PC-9 (cell line): ENCODE measurements at regions not wholly inside any gene's neighbourhood (a gene's known extent, or its start where the extent isn't known, plus 50 kb on each side); places are given as distances from the start of the nearest gene placed in this dataset.

ENCODE experiments used
- BruUV-seq: library from RNA; stranded (reverse); fragments of 400-500 nt; replicated peaks from 2 replicates; lab custom pipeline; 2021; lab: Mats Ljungman, UMichigan
- CTCF ChIA-PET: fragments of 300-600 bp; sonication (Branson Sonifier 250); formaldehyde crosslinking; loops from one replicate; lab custom pipeline; 2022; ENCODE audit warnings: antibody characterized with exemption; lab: Charles Lee
- POLR2A ChIA-PET: fragments of 300-600 bp; sonication (Branson Sonifier 250); formaldehyde crosslinking; loops from one replicate; lab custom pipeline; 2022; ENCODE audit warnings: antibody characterized with exemption; ENCODE audit not compliant: unreplicated experiment; lab: Charles Lee
- DNase-seq, 2 experiments: peaks; one replicate each; pipeline versions ENCODE4 v3.0.0 to v3.0.0-alpha.2; 2015 to 2022; ENCODE audit warnings: mixed read lengths in 1 of 2
- H2AFZ ChIP-seq: fragments of 200-600 bp; sonication (generic); 2 replicates; pipeline ENCODE4 v1.8.1; 2017; ENCODE audit warnings: antibody characterized with exemption
- H3F3A ChIP-seq: fragments of 200-600 bp; sonication (generic); 2 replicates; pipeline ENCODE4 v1.8.1; 2017; ENCODE audit warnings: antibody characterized with exemption, mild to moderate bottlenecking, low read depth; ENCODE audit not compliant: insufficient read depth
- H3K27ac ChIP-seq: fragments of 200-600 bp; sonication (generic); 2 replicates; pipeline ENCODE4 v1.6.1; 2016; ENCODE audit warnings: mixed run types
- H3K27me3 ChIP-seq: fragments of 200-600 bp; sonication (generic); 2 replicates; pipeline ENCODE4 v1.6.1; 2016; ENCODE audit warnings: low read depth, mixed run types; ENCODE audit not compliant: insufficient read depth
- H3K36me3 ChIP-seq: fragments of 200-600 bp; sonication (generic); 2 replicates; pipeline ENCODE4 v1.6.1; 2016; ENCODE audit warnings: low read depth, mixed run types
- H3K4me1 ChIP-seq: fragments of 200-600 bp; sonication (generic); replicated peaks from 2 replicates; pipeline ENCODE4 v1.6.1; 2016; ENCODE audit warnings: mixed run types; ENCODE audit not compliant: insufficient read depth
- H3K4me2 ChIP-seq: fragments of 200-600 bp; sonication (generic); 2 replicates; pipeline ENCODE4 v1.6.1; 2017; ENCODE audit warnings: mixed run types
- H3K4me3 ChIP-seq: fragments of 200-600 bp; sonication (generic); 2 replicates; pipeline ENCODE4 v1.6.1; 2016; ENCODE audit warnings: mixed run types
- H3K79me2 ChIP-seq: fragments of 200-600 bp; sonication (generic); 2 replicates; pipeline ENCODE4 v1.6.1; 2017; ENCODE audit warnings: low read depth, mixed run types
- H3K9me2 ChIP-seq: fragments of 200-600 bp; sonication (generic); 2 replicates; pipeline ENCODE4 v1.8.1; 2017; ENCODE audit warnings: mild to moderate bottlenecking; ENCODE audit not compliant: insufficient read depth
- H3K9me3 ChIP-seq: fragments of 200-600 bp; sonication (generic); 2 replicates; pipeline ENCODE4 v1.8.1; 2016; ENCODE audit warnings: low read depth; ENCODE audit not compliant: insufficient read depth
- H4K20me1 ChIP-seq: fragments of 200-600 bp; sonication (generic); 2 replicates; pipeline ENCODE4 v1.8.1; 2017; ENCODE audit not compliant: insufficient read depth
- EZH2 ChIP-seq: fragments of 200-600 bp; sonication (generic); IDR thresholded peaks from 2 replicates; pipeline ENCODE4 v1.8.0; 2017; ENCODE audit warnings: antibody characterized with exemption, low read depth
- intact Hi-C: fragments of 100-400 bp; cut with micrococcal nuclease; formaldehyde crosslinking; loops from one replicate; pipeline ENCODE4 v1.10.0; 2022; ENCODE audit not compliant: unreplicated experiment
- TF ChIP-seq, protein P1 (sequence below): fragments of 200-600 bp; sonication (generic); conservative IDR thresholded peaks from 2 replicates; pipeline ENCODE4 v1.6.1; 2017; ENCODE audit warnings: mixed run types, antibody characterized with exemption, mild to moderate bottlenecking, moderate library complexity

DNA sequence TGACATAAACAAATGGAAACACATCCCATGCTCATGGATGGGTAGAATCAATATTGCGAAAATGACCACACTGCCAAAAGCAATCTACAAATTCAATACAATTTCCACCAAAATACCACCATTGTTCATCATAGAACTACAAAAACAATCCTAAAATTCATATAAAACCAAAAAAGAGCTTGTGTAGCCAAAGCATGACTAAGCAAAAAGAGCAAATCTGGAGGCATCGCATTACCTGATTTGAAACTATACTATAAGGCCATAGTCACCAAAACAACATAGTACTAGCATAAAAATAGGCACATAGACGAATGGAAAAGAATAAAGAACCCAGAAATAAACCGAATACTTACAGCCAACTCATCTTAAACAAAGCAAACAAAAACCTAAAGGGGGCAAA is 342.8 kb upstream of the AGA start:
- H3K4me2 ChIP-seq: no peak overlapping the region
- no peaks in the 10 kb centered on the region for H3K9me3 ChIP-seq
- no peak overlapping the region for H3K27ac ChIP-seq
- no peaks in the 10 kb centered on the region for H3F3A ChIP-seq
- H3K4me1 ChIP-seq: no peaks in the 10 kb centered on the region
- no peaks in the 10 kb centered on the region for H3K36me3 ChIP-seq
- TF ChIP-seq, protein P1, sequence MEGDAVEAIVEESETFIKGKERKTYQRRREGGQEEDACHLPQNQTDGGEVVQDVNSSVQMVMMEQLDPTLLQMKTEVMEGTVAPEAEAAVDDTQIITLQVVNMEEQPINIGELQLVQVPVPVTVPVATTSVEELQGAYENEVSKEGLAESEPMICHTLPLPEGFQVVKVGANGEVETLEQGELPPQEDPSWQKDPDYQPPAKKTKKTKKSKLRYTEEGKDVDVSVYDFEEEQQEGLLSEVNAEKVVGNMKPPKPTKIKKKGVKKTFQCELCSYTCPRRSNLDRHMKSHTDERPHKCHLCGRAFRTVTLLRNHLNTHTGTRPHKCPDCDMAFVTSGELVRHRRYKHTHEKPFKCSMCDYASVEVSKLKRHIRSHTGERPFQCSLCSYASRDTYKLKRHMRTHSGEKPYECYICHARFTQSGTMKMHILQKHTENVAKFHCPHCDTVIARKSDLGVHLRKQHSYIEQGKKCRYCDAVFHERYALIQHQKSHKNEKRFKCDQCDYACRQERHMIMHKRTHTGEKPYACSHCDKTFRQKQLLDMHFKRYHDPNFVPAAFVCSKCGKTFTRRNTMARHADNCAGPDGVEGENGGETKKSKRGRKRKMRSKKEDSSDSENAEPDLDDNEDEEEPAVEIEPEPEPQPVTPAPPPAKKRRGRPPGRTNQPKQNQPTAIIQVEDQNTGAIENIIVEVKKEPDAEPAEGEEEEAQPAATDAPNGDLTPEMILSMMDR: no peak
- TF ChIP-seq EZH2: no peak
- no peaks in the 10 kb centered on the region for H3K79me2 ChIP-seq
- intact Hi-C loops: no loop called here
- no peak for DNase-seq
- ChIA-PET CTCF (no interaction called here), POLR2A (no interaction called here)
- BruUV-seq: no TSS peak
- no peak overlapping the region for H3K4me3 ChIP-seq
- no peaks in the 10 kb centered on the region for H3K9me2 ChIP-seq
- H3K27me3 ChIP-seq: no peaks in the 10 kb centered on the region
- H2AFZ ChIP-seq: no peak overlapping the region
- H4K20me1 ChIP-seq: no peaks in the 10 kb centered on the region

DNA sequence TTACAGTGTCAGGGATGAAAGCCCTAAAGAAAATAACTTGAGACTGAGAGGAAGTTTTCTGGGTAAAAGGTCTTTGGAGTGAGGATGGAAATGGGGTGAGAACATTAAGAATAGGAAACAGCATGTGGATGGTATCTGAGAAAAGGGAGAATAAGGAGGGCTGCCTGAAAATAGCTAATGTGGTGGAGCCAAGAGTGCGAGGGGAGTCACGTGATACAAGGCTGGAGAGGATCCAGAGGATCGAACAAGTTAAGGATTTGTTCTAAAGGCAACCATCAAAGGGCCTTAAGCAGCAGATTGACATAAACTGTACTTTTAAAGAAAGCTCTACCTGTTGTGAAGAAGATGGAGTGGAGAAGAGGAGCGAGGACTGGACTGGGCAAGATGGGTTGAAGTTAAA is 347.4 kb upstream of the AGA start:
- no peak overlapping the region for H3K4me2 ChIP-seq
- H3K79me2 ChIP-seq: no peaks in the 10 kb centered on the region
- no peak overlapping the region for H3K4me3 ChIP-seq
- BruUV-seq: no TSS peak
- ChIA-PET CTCF (no interaction called here), POLR2A (no interaction called here)
- H4K20me1 ChIP-seq: no peaks in the 10 kb centered on the region
- no peaks in the 10 kb centered on the region for H3K36me3 ChIP-seq
- no peaks in the 10 kb centered on the region for H3K9me2 ChIP-seq
- no peaks in the 10 kb centered on the region for H3K4me1 ChIP-seq
- intact Hi-C loops: no loop called here
- no peak for DNase-seq
- no peaks in the 10 kb centered on the region for H3K27me3 ChIP-seq
- no peak overlapping the region for H3K27ac ChIP-seq
- H3K9me3 ChIP-seq: no peaks in the 10 kb centered on the region
- H3F3A ChIP-seq: no peaks in the 10 kb centered on the region
- no peak for TF ChIP-seq EZH2
- TF ChIP-seq, protein P1: no peak
- no peak overlapping the region for H2AFZ ChIP-seq

DNA sequence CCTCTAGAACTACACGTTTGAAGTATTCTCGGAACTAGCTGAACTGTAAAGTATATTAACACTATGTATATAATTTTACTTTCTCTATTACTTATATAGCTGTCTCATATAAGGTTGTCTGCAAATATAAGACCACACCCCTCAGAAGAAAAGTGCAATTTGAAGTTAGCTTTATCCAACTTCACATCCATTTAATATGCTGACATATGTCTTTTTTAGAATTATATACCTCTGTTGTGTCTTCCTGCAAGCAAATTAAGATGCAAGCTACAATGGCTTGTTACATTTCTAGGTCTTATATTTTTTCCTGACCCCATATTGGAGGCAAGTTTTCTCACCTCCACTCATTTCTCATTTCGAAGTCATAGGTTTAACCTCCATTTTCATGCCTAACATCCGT is 349.0 kb upstream of the AGA start:
- no peak overlapping the region for H2AFZ ChIP-seq
- ChIA-PET POLR2A (no interaction called here), CTCF (no interaction called here)
- TF ChIP-seq, protein P1: no peak
- no peak for TF ChIP-seq EZH2
- no peaks in the 10 kb centered on the region for H3K36me3 ChIP-seq
- no peak overlapping the region for H3K4me2 ChIP-seq
- H3K79me2 ChIP-seq: no peaks in the 10 kb centered on the region
- no peaks in the 10 kb centered on the region for H3K27me3 ChIP-seq
- H3K4me1 ChIP-seq: no peaks in the 10 kb centered on the region
- BruUV-seq: no TSS peak
- H4K20me1 ChIP-seq: no peaks in the 10 kb centered on the region
- H3K9me3 ChIP-seq: no peaks in the 10 kb centered on the region
- H3K9me2 ChIP-seq: no peaks in the 10 kb centered on the region
- no peak for DNase-seq
- intact Hi-C loops: no loop called here
- H3K4me3 ChIP-seq: no peak overlapping the region
- no peaks in the 10 kb centered on the region for H3F3A ChIP-seq
- no peak overlapping the region for H3K27ac ChIP-seq
